Keratinocyte (primary cell): ENCODE measurements at regions not wholly inside any gene's neighbourhood (a gene's known extent, or its start where the extent isn't known, plus 50 kb on each side); places are given as distances from the start of the nearest gene placed in this dataset.

Experiments used
- EZH2 ChIP-seq: IDR thresholded peaks from one replicate; pipeline ENCODE4 v1.6.1; 2012; ENCODE audit warnings: inconsistent platforms, mild to moderate bottlenecking, low read length, moderate library complexity
- TF ChIP-seq, protein P1 (sequence below), 3 experiments: IDR thresholded peaks in 1 of 3; conservative IDR thresholded peaks in 1 of 3; optimal IDR thresholded peaks in 1 of 3; 2 replicates in 2 of 3; 3 replicates in 1 of 3; pipeline versions ENCODE3 to v1.5.1; 2011; ENCODE audit warnings: low read length in 3 of 3, mild to moderate bottlenecking in 3 of 3, moderate library complexity in 2 of 3, control low read depth in 1 of 3, inconsistent platforms in 1 of 3; ENCODE audit not compliant: insufficient read depth in 2 of 3; ENCODE audit errors: extremely low read depth in 1 of 3

DNA sequence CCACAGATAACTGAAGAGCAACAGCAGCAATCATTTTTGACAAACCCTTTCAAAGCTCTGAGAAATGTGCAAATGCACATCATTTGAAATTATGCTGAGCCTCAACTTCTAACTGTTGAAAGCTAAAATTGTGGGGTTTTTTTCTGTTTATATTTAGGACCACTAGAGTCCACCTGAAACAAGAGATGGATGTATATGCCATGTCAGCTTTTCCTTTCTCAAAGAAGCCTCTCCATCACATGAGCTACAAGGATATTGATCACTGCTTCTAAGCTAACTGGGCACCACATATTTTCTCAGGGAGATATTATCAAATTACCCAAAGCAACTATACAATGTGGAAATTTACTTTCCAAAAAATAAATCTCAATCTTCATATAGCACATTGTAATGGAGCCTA lies 498.6 kb upstream of the ZNF385D start:
- TF ChIP-seq, protein P1, sequence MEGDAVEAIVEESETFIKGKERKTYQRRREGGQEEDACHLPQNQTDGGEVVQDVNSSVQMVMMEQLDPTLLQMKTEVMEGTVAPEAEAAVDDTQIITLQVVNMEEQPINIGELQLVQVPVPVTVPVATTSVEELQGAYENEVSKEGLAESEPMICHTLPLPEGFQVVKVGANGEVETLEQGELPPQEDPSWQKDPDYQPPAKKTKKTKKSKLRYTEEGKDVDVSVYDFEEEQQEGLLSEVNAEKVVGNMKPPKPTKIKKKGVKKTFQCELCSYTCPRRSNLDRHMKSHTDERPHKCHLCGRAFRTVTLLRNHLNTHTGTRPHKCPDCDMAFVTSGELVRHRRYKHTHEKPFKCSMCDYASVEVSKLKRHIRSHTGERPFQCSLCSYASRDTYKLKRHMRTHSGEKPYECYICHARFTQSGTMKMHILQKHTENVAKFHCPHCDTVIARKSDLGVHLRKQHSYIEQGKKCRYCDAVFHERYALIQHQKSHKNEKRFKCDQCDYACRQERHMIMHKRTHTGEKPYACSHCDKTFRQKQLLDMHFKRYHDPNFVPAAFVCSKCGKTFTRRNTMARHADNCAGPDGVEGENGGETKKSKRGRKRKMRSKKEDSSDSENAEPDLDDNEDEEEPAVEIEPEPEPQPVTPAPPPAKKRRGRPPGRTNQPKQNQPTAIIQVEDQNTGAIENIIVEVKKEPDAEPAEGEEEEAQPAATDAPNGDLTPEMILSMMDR (optimal IDR thresholded peaks at IDR 0.05 in 1 of 3, IDR thresholded peaks at IDR 0.05 in 1 of 3, conservative IDR thresholded peaks at IDR 0.05 in 1 of 3; ENCODE audit: extremely low read depth in 1 of 3, insufficient read depth in 2 of 3, low read length in 3 of 3) = no peak
- no peak for TF ChIP-seq EZH2
